ENCODE measurements at regions not wholly inside any gene's neighbourhood (a gene's known extent, or its start where the extent isn't known, plus 50 kb on each side); places are given as distances from the start of the nearest gene placed in this dataset.
A peak's percentile ranks its signal among the peaks of the same experiment; 100 is the strongest.

DNA sequence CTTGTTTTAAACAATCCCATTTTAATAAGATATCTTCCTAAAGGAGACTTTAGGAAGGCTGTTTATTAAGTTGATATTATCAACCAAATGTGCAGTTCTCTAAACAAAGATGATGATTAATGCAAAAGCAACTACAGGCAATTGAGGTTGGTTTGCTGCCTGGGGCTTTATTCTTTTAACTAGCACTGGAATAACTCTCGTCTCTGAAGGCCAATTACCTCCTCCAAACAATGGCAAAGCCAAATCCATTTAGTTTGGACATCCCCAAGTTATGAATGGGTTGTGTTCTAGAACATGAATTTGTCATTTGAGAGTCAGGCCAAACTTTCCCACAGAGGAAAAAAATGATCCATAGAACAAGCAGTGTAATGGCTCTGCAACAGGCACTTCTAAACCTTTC is 114.1 kb downstream of the SLC16A9 start:
- DNase-seq = no peak

DNA sequence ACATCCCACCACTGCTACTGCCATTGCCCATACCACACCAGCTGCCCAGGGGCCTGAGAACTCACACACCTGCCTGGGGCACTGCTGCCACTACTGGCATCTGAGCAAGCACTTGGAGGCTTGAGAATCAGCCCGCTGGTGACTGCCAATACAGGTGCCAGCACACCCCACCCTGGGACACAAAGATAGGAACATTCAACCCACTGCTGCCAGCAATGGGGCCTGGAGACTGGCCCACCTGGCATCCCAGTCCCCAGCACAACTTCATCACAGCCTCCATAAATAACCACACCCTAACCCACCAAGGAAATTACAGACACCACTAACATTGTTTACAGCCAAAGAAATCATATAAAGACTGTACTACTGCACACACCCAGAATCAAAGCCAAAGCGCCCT is 115.9 kb downstream of the SLC16A9 start:
- DNase-seq = no peak

DNA sequence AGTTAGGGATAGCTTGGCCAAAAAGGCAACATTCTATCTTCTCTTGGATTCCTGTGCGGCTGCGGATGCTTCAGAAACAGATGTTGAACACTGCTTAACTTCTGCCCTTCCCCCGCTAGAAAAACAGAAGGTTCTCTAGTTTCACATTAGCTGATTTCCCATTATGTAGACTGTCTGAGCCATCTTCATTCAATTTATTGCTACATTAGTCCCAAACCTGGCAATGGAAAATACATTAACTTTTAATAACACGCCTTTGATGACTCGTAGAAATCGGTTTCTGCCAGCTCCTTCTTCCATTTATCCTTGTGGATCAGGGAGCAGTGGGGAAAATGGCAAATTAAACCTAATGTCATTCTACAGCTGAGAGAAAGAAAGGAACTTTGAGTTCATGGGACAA is 119.9 kb downstream of the SLC16A9 start:
- no peak for DNase-seq

DNA sequence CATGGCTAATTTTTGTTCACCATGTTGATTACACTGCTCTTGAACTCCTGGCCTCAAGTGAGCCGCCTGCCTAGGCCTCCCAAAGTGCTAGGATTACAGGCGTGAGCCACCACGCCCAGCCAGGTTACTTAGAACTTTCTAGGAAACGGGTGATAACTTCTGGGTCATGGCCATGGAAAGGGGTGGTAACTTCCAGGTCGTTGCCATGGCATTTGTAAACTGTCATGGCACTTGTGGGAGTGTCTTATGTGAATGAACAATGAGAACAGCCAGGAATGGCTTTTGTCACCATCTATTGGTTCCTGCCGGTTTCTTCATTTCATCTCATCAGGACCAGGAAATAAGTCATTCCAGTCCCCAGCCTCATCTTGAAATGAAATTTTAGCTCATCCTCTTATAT is 120.9 kb downstream of the SLC16A9 start:
- no peak for DNase-seq

DNA sequence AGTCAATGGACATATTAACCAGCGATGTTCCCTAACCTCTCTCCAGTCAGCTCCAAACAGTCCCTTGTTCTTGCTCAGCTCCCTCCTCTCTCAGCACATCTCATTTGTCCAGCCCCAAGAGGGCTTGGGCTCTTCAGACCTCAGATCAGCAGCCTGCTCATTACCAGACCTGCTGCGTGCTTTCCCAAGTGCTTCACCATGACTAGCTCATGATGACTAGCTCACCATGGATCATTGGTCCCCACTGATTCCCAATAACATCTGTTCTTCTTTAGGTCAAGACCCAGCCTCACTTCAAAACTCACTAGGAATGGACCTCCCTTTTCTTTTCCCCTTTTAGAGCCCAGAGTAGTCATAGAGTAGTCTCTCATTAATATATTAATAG is 121.9 kb downstream of the SLC16A9 start:
- no peak for DNase-seq

DNA sequence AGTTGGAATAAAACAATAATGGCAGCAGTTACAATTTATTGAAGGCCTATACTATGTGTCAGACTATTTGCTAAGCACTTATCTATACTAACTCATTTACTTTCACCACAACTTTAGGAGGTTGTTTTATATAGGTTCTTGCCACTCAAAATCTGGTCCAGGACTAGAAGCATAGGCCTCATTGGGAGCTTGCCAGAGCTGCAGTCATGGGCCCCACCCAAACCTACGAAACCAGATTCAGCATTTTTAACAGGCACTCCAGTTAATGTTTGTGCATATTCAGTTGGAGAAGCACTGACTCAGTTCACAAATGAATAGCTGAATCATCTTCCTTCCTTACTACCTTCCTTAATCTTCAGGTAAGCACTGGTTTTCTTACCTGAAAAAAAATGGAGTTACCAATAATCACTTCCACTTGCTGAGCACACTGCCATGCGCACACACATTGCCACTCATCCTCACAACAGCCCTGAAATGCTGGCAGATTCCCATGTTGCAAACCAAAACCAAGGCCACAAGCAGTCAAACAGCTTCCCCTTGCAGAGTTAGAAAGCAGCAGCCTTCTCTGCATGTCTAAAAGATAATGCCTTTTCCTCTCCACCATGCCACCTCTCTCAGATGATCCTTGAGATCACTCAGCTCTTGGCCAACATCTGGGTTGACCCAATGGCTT is 122.4 kb downstream of the SLC16A9 start:
- DNase-seq = no peak

DNA sequence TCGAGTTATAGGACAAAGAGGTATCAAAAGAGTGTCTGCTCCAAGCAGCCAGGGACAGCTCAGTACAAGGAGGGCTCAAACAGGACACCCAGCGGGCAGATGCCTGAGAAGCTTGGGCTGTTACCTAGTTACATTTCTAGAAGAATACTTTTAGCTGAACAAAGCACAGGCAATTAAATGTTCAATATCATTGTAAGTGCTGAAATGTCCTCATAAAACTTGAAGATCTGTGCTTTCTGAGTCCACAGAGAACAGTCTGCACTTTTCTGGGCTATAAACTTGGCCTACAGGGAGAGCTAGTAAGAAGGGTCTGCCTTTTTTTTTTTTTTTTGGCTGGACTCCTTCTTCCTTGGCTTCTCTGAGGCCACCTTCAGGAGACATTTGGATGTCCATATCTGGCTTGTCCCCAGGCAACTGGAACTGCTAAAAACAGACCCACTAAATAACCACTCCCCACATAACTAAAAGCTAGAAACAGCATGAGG is 123.2 kb downstream of the SLC16A9 start:
- peak in 1 of 2 donors; percentile 17 for DNase-seq

DNA sequence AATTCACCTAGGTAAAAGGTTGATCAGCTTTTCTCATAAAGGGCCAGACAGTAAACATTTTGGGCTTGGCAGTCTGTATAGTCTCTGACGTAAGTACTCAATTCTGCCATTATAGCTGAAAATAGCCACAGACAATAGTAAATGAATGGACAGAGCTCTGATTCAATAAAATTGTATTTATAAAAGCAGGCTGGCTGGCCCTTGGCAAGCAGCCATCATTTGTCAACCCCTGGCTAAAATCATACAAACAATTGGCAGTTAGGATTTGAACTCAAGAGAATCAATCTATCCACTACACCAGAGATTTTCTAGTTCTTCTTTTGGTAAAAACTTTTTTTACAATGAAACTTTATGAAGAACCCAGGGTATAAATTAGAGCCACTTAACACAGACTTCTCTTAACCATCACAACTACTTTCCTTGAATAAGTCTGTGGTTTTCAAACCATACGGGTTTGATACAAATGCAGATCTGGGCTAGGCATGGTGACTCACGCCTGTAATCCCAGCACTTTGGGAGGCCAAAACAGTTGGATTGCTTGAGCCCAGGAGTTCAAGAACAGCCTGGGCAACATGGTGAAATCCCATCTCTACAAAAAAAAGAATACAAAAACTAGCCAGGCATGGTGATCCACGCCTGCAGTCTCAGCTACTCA is 124.5 kb downstream of the SLC16A9 start:
- DNase-seq = peak; percentile 46 to 83

DNA sequence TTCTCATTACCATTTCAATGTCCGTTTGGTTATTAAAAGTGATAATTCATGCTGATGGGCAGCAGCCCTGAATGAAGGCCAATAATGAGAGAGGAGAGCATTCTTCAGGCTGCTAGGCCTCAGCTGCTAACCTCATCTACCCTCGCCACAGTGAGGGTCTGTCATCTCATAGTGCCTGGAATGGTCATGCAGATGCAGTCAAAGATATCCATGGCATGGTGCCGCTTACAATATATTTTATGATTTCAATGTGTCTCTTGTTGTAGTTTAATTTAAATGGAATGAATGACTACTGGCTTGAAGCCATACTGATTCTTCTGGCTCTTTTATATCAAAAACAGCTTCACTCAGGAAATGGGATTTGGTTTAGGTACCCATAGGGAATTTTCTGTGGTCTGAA is 126.9 kb downstream of the SLC16A9 start:
- DNase-seq = no peak

DNA sequence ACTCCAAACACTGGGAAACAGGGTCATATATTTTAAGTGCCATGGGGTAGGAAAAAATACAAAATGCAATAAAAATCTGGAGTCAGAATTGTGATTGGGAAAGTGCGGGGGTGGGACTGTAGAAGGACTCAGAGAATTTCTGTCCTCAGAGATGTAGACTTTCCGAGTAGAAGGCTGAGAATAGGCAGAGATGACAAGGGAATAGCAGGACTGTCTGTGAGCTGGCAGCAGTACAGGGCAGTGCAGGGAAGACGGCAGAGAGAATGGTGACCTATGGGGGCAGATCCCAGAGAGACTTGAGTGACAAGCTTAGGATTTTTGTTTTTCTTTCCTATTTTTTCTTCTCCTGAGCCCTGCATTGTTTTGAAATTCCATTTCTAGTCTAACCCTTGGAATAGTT is 127.6 kb downstream of the SLC16A9 start:
- DNase-seq = no peak

DNA sequence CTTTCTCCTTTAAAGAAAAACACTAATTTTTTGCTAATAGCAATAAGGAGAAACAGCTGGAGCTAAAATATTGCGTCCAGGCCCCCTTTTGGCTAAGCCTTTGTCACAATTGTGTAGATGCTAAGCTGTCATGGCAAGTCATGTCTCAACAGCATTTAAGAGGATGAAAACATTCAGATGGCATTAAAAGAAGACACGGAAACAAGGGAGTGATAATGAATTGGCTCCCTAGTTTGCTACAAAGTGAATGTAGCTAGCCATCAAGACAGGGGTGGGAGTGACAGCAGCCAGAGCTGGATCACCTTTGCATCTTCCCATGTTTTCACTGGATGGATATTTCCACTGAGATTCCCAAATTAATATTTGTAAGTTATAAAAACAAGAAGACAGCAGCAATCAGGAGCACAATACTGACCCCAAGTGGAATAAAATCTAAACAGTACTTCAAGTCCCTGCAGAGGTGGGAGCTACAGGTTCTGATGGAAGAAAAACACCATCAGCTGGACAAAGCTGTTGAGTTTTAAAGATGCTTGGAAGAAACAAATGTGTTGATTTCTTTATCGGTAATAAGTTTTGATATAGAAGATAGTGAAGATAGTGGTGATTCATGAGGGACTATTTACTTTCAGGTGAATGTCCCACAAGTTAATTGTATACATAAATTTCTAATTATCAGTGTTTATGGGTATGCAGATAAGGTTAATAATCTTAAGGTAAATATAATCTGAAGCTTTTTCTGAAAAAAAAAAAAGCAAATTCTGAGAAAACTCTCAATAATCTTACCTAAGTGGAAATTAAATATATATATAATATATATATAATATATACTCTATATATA is 129.4 kb downstream of the SLC16A9 start:
- DNase-seq = peak in 1 of 2 donors; percentile 61

DNA sequence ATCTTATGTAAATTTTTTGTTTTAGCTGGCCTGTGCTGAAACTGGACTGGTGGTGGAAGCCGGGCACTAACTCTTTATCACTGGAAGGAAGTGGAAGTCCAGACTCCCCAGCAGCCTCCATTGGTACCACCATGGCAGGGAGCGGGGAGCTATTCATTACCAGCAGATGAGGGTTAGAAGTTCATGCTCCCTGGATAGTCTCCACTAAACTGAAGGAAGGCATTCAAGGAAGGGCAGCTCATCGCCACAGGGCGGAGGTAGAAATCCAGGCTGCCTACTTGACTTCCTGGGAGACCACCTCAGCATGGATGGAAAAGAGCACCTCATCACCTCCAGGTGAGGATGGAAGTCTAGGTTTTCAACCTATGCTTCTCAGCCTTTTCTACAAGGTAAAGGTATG is 130.9 kb downstream of the SLC16A9 start:
- DNase-seq = no peak

DNA sequence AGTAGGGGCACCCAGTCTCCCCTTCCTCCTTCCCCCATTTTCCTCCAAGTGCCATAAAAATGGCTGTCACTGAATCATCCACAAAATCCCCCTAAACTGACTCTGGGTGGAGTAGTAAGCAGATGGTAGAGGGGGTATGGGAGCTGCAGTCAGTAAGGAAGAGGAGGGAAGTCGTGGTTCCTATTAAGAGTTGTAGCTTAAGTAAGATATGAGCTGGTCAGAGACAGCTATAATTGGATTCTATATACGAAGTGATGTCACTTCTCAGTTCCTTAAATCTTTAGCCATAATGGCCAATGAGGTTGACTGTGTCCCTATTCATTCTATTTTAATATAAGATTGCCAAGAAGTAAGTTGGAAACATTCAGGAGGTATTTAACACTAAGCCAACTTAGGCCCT is 131.7 kb downstream of the SLC16A9 start:
- no peak for DNase-seq

DNA sequence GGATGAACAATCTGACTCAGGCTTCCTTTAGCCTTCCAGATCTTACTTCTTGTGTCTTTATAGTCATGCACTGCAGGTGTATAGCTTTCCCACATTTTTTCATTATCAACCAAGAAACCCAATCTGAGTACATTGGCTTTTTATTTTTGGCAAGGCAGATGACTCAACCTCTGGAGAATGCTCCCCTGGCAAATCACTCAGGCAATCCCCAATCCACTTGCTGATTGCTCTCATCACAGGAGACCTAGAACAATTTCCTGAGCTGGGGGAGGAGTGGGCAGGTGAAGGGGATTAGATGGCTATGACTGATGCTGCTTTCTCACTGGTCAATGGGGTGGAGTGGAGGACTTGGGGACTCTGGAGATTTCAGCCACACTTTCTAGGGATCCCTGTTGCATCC is 134.4 kb downstream of the SLC16A9 start:
- no peak for DNase-seq

DNA sequence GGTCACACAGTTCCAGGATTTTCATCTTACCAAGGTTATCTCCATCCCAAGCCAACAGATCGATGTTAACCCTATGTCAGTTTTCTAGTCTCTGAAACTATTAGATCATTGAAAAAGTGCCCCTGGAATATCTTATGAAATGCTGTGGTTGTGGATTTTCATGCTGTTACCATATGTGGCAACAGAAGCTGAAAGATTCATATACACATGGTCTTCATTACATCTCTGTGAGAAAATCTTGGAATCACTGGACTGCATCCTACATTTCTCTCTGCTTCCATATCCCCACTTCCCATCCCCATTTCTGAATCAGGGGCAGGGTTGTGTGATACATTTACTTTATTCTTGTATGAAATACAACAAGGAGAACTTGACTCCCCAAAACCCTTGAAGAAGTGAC is 146.1 kb downstream of the SLC16A9 start:
- DNase-seq = no peak

DNA sequence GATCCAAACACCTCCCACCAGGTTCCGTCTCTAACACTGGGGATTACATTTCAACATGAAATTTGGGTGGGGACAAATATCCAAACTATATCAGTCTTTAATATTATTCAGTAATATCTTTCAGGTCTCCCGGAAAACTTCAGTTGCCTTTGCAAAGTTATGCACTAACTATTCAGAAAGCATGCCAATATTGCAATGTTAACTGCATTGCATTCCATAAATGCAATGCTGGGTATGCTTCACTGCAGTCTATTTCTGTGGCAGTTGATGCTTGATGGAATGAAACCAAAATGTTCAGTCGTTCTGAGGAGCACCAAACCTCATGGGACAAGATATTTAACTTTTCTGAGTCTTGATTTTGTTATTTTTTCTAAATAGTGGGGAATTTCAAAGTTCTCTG is 147.5 kb downstream of the SLC16A9 start:
- no peak for DNase-seq

DNA sequence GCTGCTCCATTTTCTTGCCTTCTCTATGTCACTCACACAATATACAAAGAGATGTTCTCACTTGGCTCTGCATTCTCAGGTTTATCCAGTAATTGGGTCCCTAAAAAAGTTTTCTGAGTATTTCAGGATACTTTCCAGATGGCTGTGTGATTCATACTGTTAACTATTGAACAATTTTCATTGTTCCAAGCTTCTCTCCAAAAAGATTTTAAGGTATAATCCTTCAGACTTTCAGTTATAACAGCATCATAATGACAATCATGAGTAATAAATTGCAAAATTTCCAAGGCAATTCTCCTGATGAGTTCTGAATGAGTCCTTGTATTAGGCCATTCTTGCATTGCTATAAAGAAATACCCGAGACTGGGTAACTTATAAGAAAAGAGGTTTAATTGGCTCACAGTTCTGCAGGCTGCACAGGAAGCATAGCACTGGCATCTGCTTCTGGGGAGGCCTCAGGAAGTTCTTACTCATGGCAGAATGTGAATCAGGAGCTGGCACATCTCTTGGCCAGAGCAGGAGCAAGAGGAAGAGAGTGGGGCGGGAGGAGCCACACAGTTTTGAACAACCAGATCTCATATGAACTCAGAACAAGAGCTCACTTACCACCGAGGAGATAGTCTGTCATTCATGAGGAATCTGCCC is 148.1 kb downstream of the SLC16A9 start:
- DNase-seq = no peak

DNA sequence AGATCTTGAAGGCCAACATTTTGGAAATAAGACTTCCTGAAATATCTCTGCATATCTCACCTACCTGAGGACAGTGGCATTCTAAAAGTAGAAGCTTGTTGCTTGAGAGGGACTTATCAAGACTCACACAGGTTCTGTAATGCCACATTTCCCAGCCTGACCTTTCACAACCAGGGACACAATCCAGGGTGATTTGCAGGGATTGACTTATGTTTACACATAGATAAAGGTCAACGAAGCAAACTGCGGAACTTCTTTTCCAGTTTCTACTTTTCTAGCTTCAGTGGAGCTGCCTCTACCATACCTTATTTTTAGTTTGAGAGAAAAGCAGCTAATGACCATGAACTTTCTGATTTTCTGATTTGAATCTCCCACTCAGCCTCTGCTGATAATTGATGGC is 148.7 kb downstream of the SLC16A9 start:
- no peak for DNase-seq

DNA sequence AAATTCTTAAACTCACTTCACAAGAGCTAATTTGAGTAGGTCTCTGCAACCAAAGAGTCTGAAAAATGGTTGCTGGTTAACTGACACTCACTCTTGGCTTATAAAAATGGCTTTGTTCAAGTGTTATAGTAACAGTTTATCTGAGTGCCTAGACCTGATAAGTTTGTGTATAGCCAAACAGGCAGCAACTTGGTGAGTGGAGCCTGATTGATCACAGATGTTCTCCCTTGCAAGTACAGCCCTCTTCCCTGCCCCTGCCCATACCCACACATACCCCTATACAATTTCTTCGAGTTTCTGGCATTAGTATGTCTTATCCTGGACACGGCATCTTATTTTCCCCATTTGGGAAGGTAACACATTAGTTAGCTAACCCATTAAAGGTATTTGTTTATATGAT is 149.5 kb downstream of the SLC16A9 start:
- no peak for DNase-seq

DNA sequence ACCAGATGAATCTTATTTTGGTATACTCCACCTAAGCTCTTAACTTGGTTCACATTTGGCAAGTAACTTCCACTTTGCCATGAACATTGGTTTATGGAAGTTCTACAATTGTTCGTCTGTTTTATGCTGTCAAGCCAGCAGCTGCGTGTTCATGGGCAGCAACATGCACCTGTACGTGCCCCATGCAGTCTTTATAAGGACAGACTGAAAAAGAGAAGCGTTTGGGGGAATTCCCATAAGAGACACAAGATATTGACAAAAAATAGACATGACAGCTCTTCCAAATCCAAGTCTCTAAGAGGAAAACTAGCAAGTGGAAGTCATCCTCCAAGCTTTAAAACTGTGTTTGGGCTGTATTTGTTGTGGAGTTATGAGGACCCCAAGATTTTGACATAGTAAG is 151.6 kb downstream of the SLC16A9 start:
- no peak for DNase-seq

DNA sequence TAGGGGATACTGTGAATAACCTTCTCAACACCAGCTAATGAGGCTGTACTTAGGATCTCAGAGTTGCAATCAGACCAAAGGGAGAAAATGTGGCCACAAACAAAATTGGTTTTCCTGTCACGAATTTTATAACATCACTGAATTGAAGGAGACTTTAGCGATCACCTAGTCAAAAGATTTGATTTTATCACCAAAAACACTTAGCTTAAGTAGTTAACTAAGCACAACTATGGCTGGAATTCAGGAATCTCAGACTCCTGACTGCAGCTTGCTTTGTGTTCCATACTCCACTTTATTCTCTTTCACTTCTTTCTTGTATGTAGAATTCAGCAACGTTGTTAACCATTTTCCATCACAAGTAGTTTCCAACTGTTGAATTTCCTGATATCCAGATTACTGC is 152.0 kb downstream of the SLC16A9 start:
- no peak for DNase-seq

DNA sequence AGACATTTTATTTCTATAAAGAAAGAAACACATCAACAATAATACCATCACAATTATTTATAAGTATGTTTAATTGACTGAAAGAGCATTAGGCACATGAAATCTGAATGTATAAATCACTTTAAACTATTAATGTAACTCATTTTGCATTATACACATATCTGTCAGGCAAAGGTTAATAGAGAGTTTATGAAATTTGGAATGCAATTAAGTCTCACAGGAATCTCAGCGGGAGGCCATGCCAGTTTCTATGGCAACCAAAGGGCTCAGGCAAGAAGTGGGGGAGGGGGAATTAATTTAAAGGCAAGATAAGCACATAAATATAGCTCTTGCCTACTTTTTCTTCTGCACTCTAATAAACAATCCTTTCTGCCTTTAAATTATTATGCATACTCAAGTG is 152.6 kb downstream of the SLC16A9 start:
- DNase-seq = no peak

DNA sequence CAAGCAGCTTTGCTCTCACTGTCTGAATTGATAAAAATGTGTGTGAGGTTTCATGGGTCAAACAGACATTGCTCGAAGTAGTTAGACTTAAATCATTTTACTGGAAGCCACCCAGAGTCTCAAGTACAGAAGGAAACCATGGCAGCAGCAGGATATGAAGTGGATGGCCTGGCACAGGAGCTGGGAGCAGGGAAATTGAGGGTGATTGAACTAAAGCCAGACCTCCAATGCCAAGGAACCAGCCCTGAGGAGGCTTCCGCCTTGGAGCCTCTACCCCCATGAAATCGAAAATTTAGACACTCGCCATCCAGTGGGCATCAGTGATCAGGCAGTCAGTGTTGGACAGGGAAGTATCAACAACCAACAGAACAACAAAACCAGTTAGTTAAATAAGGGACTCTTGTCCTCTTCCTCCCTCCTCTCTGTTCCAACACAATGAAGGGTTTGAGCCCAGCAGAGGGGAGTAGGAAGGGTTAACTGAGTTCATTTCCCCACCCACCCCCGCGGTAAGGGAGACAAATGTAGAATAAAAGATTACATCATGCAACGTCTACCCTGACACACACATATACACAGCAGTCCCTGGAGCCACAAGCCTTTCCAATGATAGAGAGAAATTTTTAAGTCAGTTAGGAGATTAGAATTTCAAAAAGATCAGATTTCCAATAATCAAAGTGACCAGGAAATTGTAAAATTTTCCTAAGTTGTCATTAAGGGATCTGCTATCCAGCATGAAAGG is 156.3 kb downstream of the SLC16A9 start:
- no peak for DNase-seq

Data from hippocampal formation (tissue), 2 donors.